MG63 (cell line): ENCODE measurements at regions not wholly inside any gene's neighbourhood (a gene's known extent, or its start where the extent isn't known, plus 50 kb on each side); places are given as distances from the start of the nearest gene placed in this dataset.
"Not testable (repeated sequence)": the region's sequence is repeated elsewhere in the genome, so short reads cannot be mapped to it uniquely, and the experiment has no call there.

Experiments
- DNase-seq: peaks from one replicate; pipeline ENCODE4 v3.0.0-alpha.2; 2020
- H3K27me3 ChIP-seq: fragments of 250-450 bp; sonication (Bioruptor Pico); 2 replicates; pipeline ENCODE4 v1.5.1; 2020; ENCODE audit warnings: mild to moderate bottlenecking, moderate library complexity
- H3K36me3 ChIP-seq: fragments of 250-450 bp; sonication (Bioruptor Pico); 2 replicates; pipeline ENCODE4 v1.5.1; 2020; ENCODE audit warnings: mild to moderate bottlenecking, moderate library complexity
- H3K4me3 ChIP-seq: fragments of 250-450 bp; sonication (Bioruptor Pico); 2 replicates; pipeline ENCODE4 v1.5.1; 2020; ENCODE audit warnings: mild to moderate bottlenecking, moderate library complexity
- H3K9me3 ChIP-seq: fragments of 250-450 bp; sonication (Bioruptor Pico); 2 replicates; pipeline ENCODE4 v1.5.1; 2020; ENCODE audit warnings: mild to moderate bottlenecking, moderate library complexity

- no peak for DNase-seq
- Histone ChIP-seq H3K27me3 (no peaks in the 10 kb centered on the region), H3K4me3 (no peak overlapping the region), H3K9me3 (no peaks in the 10 kb centered on the region), H3K36me3 (no peaks in the 10 kb centered on the region)
Observed at GRCh38 chr14:49315570-49315969, 270.6 kb downstream of the RPS29 start.

GRCh38 chr14:49314737-49315136, 271.4 kb downstream of the RPS29 start:
- DNase-seq, result no peak
- no peaks in the 10 kb centered on the region for H3K9me3 ChIP-seq
- H3K36me3 ChIP-seq, result no peaks in the 10 kb centered on the region
- H3K27me3 ChIP-seq, result no peaks in the 10 kb centered on the region
- H3K4me3 ChIP-seq, result no peak overlapping the region

- Histone ChIP-seq H3K9me3 (no peaks in the 10 kb centered on the region), H3K27me3 (no peaks in the 10 kb centered on the region), H3K4me3 (no peak overlapping the region), H3K36me3 (no peaks in the 10 kb centered on the region)
- DNase-seq, result no peak
Observed at GRCh38 chr14:49313108-49313507, 273.1 kb downstream of the RPS29 start.

GRCh38 chr14:49310298-49310697, 275.9 kb downstream of the RPS29 start:
- no peak for DNase-seq
- H3K9me3 ChIP-seq, result no peaks in the 10 kb centered on the region
- no peaks in the 10 kb centered on the region for H3K27me3 ChIP-seq
- H3K36me3 ChIP-seq, result no peaks in the 10 kb centered on the region
- no peak overlapping the region for H3K4me3 ChIP-seq

- Histone ChIP-seq H3K4me3 (no peak overlapping the region), H3K27me3 (no peaks in the 10 kb centered on the region), H3K36me3 (no peaks in the 10 kb centered on the region), H3K9me3 (no peaks in the 10 kb centered on the region)
- no peak for DNase-seq
Observed at GRCh38 chr14:49306152-49306751, 279.9 kb downstream of the RPS29 start.

GRCh38 chr14:49303946-49304516, 282.1 kb downstream of the RPS29 start:
- peak; percentile 5 for DNase-seq
- Histone ChIP-seq H3K4me3 (no peak overlapping the region), H3K27me3 (no peaks in the 10 kb centered on the region), H3K36me3 (no peaks in the 10 kb centered on the region), H3K9me3 (no peaks in the 10 kb centered on the region)

- no peaks in the 10 kb centered on the region for H3K27me3 ChIP-seq
- no peaks in the 10 kb centered on the region for H3K36me3 ChIP-seq
- H3K9me3 ChIP-seq, result no peaks in the 10 kb centered on the region
- H3K4me3 ChIP-seq, result no peak overlapping the region
- DNase-seq, result no peak
Observed at GRCh38 chr14:49297102-49297501, 289.1 kb downstream of the RPS29 start.

GRCh38 chr14:49294621-49295148, 291.5 kb downstream of the RPS29 start:
- Histone ChIP-seq H3K4me3 (no peak overlapping the region), H3K9me3 (no peaks in the 10 kb centered on the region), H3K36me3 (no peaks in the 10 kb centered on the region), H3K27me3 (no peaks in the 10 kb centered on the region)
- DNase-seq, result no peak

GRCh38 chr14:49287004-49287403, 299.2 kb downstream of the RPS29 start:
- no peaks in the 10 kb centered on the region for H3K36me3 ChIP-seq
- no peaks in the 10 kb centered on the region for H3K9me3 ChIP-seq
- DNase-seq, result no peak
- no peak overlapping the region for H3K4me3 ChIP-seq
- no peaks in the 10 kb centered on the region for H3K27me3 ChIP-seq

GRCh38 chr14:49286257-49286983, 299.8 kb downstream of the RPS29 start:
- Histone ChIP-seq H3K27me3 (no peaks in the 10 kb centered on the region), H3K9me3 (no peaks in the 10 kb centered on the region), H3K4me3 (no peak overlapping the region), H3K36me3 (no peaks in the 10 kb centered on the region)
- DNase-seq, result no peak

- no peaks in the 10 kb centered on the region for H3K27me3 ChIP-seq
- H3K4me3 ChIP-seq, result no peak overlapping the region
- no peak for DNase-seq
Observed at GRCh38 chr14:49280566-49280965, 305.6 kb downstream of the RPS29 start.

GRCh38 chr14:49250517-49250916, 335.7 kb downstream of the RPS29 start:
- Histone ChIP-seq H3K27me3 (no peaks in the 10 kb centered on the region), H3K36me3 (no peaks in the 10 kb centered on the region), H3K9me3 (no peaks in the 10 kb centered on the region), H3K4me3 (no peak overlapping the region)
- no peak for DNase-seq

More at GRCh38 chr14:49280566-49280965, 305.6 kb downstream of the RPS29 start:
- no peaks in the 10 kb centered on the region for H3K36me3 ChIP-seq
- no peaks in the 10 kb centered on the region for H3K9me3 ChIP-seq

- H3K27me3 ChIP-seq, result no peaks in the 10 kb centered on the region
- no peaks in the 10 kb centered on the region for H3K9me3 ChIP-seq
- no peak overlapping the region for H3K4me3 ChIP-seq
- DNase-seq, result peak; percentile 63
- no peaks in the 10 kb centered on the region for H3K36me3 ChIP-seq
Observed at GRCh38 chr14:49250109-49250508, 336.1 kb downstream of the RPS29 start.

GRCh38 chr14:49249022-49249421, 337.2 kb downstream of the RPS29 start:
- Histone ChIP-seq H3K4me3 (no peak overlapping the region), H3K27me3 (no peaks in the 10 kb centered on the region), H3K9me3 (no peaks in the 10 kb centered on the region), H3K36me3 (no peaks in the 10 kb centered on the region)
- no peak for DNase-seq

GRCh38 chr14:49243777-49244176, 342.4 kb downstream of the RPS29 start:
- not testable (repeated sequence) for H3K9me3 ChIP-seq, H3K4me3 ChIP-seq, H3K36me3 ChIP-seq, H3K27me3 ChIP-seq, DNase-seq

- no peaks in the 10 kb centered on the region for H3K36me3 ChIP-seq
- no peaks in the 10 kb centered on the region; the same call in 1 of the 2 replicates for H3K9me3 ChIP-seq
- no peaks in the 10 kb centered on the region for H3K27me3 ChIP-seq
- no peak for DNase-seq
- no peak overlapping the region for H3K4me3 ChIP-seq
Observed at GRCh38 chr14:49240383-49240782, 345.8 kb downstream of the RPS29 start.

GRCh38 chr14:49228552-49228951, 357.6 kb downstream of the RPS29 start:
- H3K9me3 ChIP-seq, result no peaks in the 10 kb centered on the region
- no peaks in the 10 kb centered on the region for H3K36me3 ChIP-seq
- no peak overlapping the region for H3K4me3 ChIP-seq
- no peaks in the 10 kb centered on the region for H3K27me3 ChIP-seq
- no peak for DNase-seq

GRCh38 chr14:49221316-49221715, 364.9 kb downstream of the RPS29 start:
- Histone ChIP-seq H3K4me3 (no peak overlapping the region), H3K36me3 (no peaks in the 10 kb centered on the region), H3K9me3 (no peaks in the 10 kb centered on the region), H3K27me3 (no peaks in the 10 kb centered on the region)
- no peak for DNase-seq
